Stimulated activated naive CD8-positive, alpha-beta T cell treated with anti-CD3 and anti-CD28 coated beads, Interleukin-15, Interleukin-2, amounts not matched to agents 100 ng/mL and 50 ng/mL, for 24 hours (primary cell): ENCODE measurements at regions not wholly inside any gene's neighbourhood (a gene's known extent, or its start where the extent isn't known, plus 50 kb on each side); places are given as distances from the start of the nearest gene placed in this dataset.
"Not testable (repeated sequence)": the region's sequence is repeated elsewhere in the genome, so short reads cannot be mapped to it uniquely, and the experiment has no call there.

Source experiments
- H3K27ac Mint-ChIP-seq: one replicate; pipeline ENCODE4 v1.8.0; 2021; ENCODE audit warnings: mild to moderate bottlenecking, mixed read lengths
- H3K27me3 Mint-ChIP-seq: one replicate; pipeline ENCODE4 v1.8.0; 2021; ENCODE audit warnings: mixed read lengths
- H3K36me3 Mint-ChIP-seq: one replicate; pipeline ENCODE4 v1.8.0; 2021; ENCODE audit warnings: low read depth, mixed read lengths
- H3K4me1 Mint-ChIP-seq: one replicate; pipeline ENCODE4 v1.8.0; 2021; ENCODE audit warnings: low read depth, mixed read lengths
- H3K4me3 Mint-ChIP-seq: one replicate; pipeline ENCODE4 v1.8.0; 2021; ENCODE audit warnings: mild to moderate bottlenecking, mixed read lengths
- H3K9me3 Mint-ChIP-seq: one replicate; pipeline ENCODE4 v1.8.0; 2021; ENCODE audit warnings: mixed read lengths

GRCh38 chr2:215535741-215536140, 99.9 kb upstream of the FN1 start:
- Mint-ChIP-seq H3K27me3 (no peaks in the 10 kb centered on the region), H3K27ac (no peak overlapping the region), H3K4me3 (no peak overlapping the region), H3K4me1 (no peaks in the 10 kb centered on the region), H3K9me3 (peaks cover 8% of the 10 kb centered on the region), H3K36me3 (no peaks in the 10 kb centered on the region)

GRCh38 chr2:215535125-215535668, 99.3 kb upstream of the FN1 start:
- no peak overlapping the region for H3K4me3 Mint-ChIP-seq
- no peaks in the 10 kb centered on the region for H3K4me1 Mint-ChIP-seq
- no peak overlapping the region for H3K27ac Mint-ChIP-seq
- H3K36me3 Mint-ChIP-seq, result no peaks in the 10 kb centered on the region
- no peaks in the 10 kb centered on the region for H3K27me3 Mint-ChIP-seq
- H3K9me3 Mint-ChIP-seq, result peaks cover 8% of the 10 kb centered on the region

- not testable (repeated sequence) for H3K4me3 Mint-ChIP-seq, H3K36me3 Mint-ChIP-seq, H3K9me3 Mint-ChIP-seq, H3K4me1 Mint-ChIP-seq, H3K27me3 Mint-ChIP-seq, H3K27ac Mint-ChIP-seq
These were observed 97.8 kb upstream of the FN1 start for GRCh38 chr2:215533716-215534115.

- H3K4me3 Mint-ChIP-seq, result no peak overlapping the region
- no peaks in the 10 kb centered on the region for H3K27me3 Mint-ChIP-seq
- no peak overlapping the region for H3K27ac Mint-ChIP-seq
- no peaks in the 10 kb centered on the region for H3K36me3 Mint-ChIP-seq
- H3K9me3 Mint-ChIP-seq, result peaks cover 8% of the 10 kb centered on the region
- H3K4me1 Mint-ChIP-seq, result no peaks in the 10 kb centered on the region
These were observed 97.0 kb upstream of the FN1 start for GRCh38 chr2:215532844-215533243.

GRCh38 chr2:215531284-215531683, 95.4 kb upstream of the FN1 start:
- H3K4me1 Mint-ChIP-seq, result no peaks in the 10 kb centered on the region
- no peak overlapping the region for H3K27ac Mint-ChIP-seq
- H3K36me3 Mint-ChIP-seq, result no peaks in the 10 kb centered on the region
- no peaks in the 10 kb centered on the region for H3K27me3 Mint-ChIP-seq
- peaks cover 8% of the 10 kb centered on the region for H3K9me3 Mint-ChIP-seq
- H3K4me3 Mint-ChIP-seq, result no peak overlapping the region

GRCh38 chr2:215530191-215530968, 94.5 kb upstream of the FN1 start:
- Mint-ChIP-seq H3K9me3 (peaks cover 8% of the 10 kb centered on the region), H3K36me3 (no peaks in the 10 kb centered on the region), H3K4me3 (no peak overlapping the region), H3K4me1 (no peaks in the 10 kb centered on the region), H3K27ac (no peak overlapping the region), H3K27me3 (no peaks in the 10 kb centered on the region)

GRCh38 chr2:215529271-215529670, 93.4 kb upstream of the FN1 start:
- peaks cover 8% of the 10 kb centered on the region for H3K9me3 Mint-ChIP-seq
- H3K36me3 Mint-ChIP-seq, result no peaks in the 10 kb centered on the region
- H3K27me3 Mint-ChIP-seq, result no peaks in the 10 kb centered on the region
- H3K4me3 Mint-ChIP-seq, result no peak overlapping the region
- no peaks in the 10 kb centered on the region for H3K4me1 Mint-ChIP-seq
- no peak overlapping the region for H3K27ac Mint-ChIP-seq

GRCh38 chr2:215528555-215528954, 92.7 kb upstream of the FN1 start:
- Mint-ChIP-seq H3K4me3 (no peak overlapping the region), H3K9me3 (peaks cover 8% of the 10 kb centered on the region)

GRCh38 chr2:215527736-215528135, 91.9 kb upstream of the FN1 start:
- Mint-ChIP-seq H3K9me3 (peaks cover under 1% of the 10 kb centered on the region), H3K27ac (no peak overlapping the region), H3K4me3 (no peak overlapping the region), H3K27me3 (peaks cover 4% of the 10 kb centered on the region), H3K36me3 (no peaks in the 10 kb centered on the region), H3K4me1 (no peaks in the 10 kb centered on the region)

More at GRCh38 chr2:215528555-215528954, 92.7 kb upstream of the FN1 start:
- peaks cover under 1% of the 10 kb centered on the region for H3K27me3 Mint-ChIP-seq
- H3K36me3 Mint-ChIP-seq, result no peaks in the 10 kb centered on the region
- no peaks in the 10 kb centered on the region for H3K4me1 Mint-ChIP-seq
- no peak overlapping the region for H3K27ac Mint-ChIP-seq

GRCh38 chr2:215526341-215526740, 90.5 kb upstream of the FN1 start:
- Mint-ChIP-seq H3K9me3 (no peaks in the 10 kb centered on the region), H3K36me3 (no peaks in the 10 kb centered on the region), H3K4me3 (no peak overlapping the region), H3K27me3 (peaks cover 4% of the 10 kb centered on the region), H3K4me1 (no peaks in the 10 kb centered on the region), H3K27ac (no peak overlapping the region)

- Mint-ChIP-seq H3K4me3 (no peak overlapping the region), H3K9me3 (no peaks in the 10 kb centered on the region)
These were observed 86.4 kb upstream of the FN1 start for GRCh38 chr2:215522237-215522636.

GRCh38 chr2:215521031-215521430, 85.2 kb upstream of the FN1 start:
- Mint-ChIP-seq H3K4me1 (no peaks in the 10 kb centered on the region), H3K27ac (no peak overlapping the region)

More at GRCh38 chr2:215522237-215522636, 86.4 kb upstream of the FN1 start:
- Mint-ChIP-seq H3K27me3 (peaks cover 7% of the 10 kb centered on the region), H3K36me3 (no peaks in the 10 kb centered on the region), H3K4me1 (no peaks in the 10 kb centered on the region), H3K27ac (no peak overlapping the region)

GRCh38 chr2:215517391-215517790, 81.5 kb upstream of the FN1 start:
- no peaks in the 10 kb centered on the region for H3K4me1 Mint-ChIP-seq
- H3K9me3 Mint-ChIP-seq, result no peaks in the 10 kb centered on the region
- no peak overlapping the region for H3K27ac Mint-ChIP-seq
- peaks cover 3% of the 10 kb centered on the region for H3K27me3 Mint-ChIP-seq
- H3K36me3 Mint-ChIP-seq, result no peaks in the 10 kb centered on the region
- no peak overlapping the region for H3K4me3 Mint-ChIP-seq

More at GRCh38 chr2:215521031-215521430, 85.2 kb upstream of the FN1 start:
- no peaks in the 10 kb centered on the region for H3K36me3 Mint-ChIP-seq
- H3K4me3 Mint-ChIP-seq, result no peak overlapping the region
- H3K27me3 Mint-ChIP-seq, result peaks cover 7% of the 10 kb centered on the region
- no peaks in the 10 kb centered on the region for H3K9me3 Mint-ChIP-seq

GRCh38 chr2:215514516-215514915, 78.6 kb upstream of the FN1 start:
- H3K36me3 Mint-ChIP-seq, result no peaks in the 10 kb centered on the region
- H3K4me1 Mint-ChIP-seq, result no peaks in the 10 kb centered on the region
- no peak overlapping the region for H3K4me3 Mint-ChIP-seq
- H3K9me3 Mint-ChIP-seq, result no peaks in the 10 kb centered on the region
- peaks cover 3% of the 10 kb centered on the region for H3K27me3 Mint-ChIP-seq
- no peak overlapping the region for H3K27ac Mint-ChIP-seq

GRCh38 chr2:215511454-215512346, 75.8 kb upstream of the FN1 start:
- peaks cover 5% of the 10 kb centered on the region for H3K4me1 Mint-ChIP-seq
- no peak overlapping the region for H3K27ac Mint-ChIP-seq
- H3K4me3 Mint-ChIP-seq, result no peak overlapping the region
- no peaks in the 10 kb centered on the region for H3K27me3 Mint-ChIP-seq
- no peaks in the 10 kb centered on the region for H3K9me3 Mint-ChIP-seq
- no peaks in the 10 kb centered on the region for H3K36me3 Mint-ChIP-seq
